GM12865 (cell line): ENCODE measurements at regions not wholly inside any gene's neighbourhood (a gene's known extent, or its start where the extent isn't known, plus 50 kb on each side); places are given as distances from the start of the nearest gene placed in this dataset.

Experiments used
- DNase-seq: peaks from one replicate; pipeline ENCODE4 v3.0.0; 2010; ENCODE audit warnings: low read depth
- H3K4me3 ChIP-seq: 2 replicates; pipeline ENCODE4 v1.5.1; 2011; ENCODE audit warnings: mild to moderate bottlenecking, low read depth, low read length, control low read depth
- TF ChIP-seq, protein P1 (sequence below): IDR thresholded peaks from 2 replicates; pipeline ENCODE4 v1.5.1; 2011; ENCODE audit warnings: low read length, control low read depth, low read depth, inconsistent platforms; ENCODE audit not compliant: insufficient read depth; ENCODE audit errors: missing control alignments

DNA sequence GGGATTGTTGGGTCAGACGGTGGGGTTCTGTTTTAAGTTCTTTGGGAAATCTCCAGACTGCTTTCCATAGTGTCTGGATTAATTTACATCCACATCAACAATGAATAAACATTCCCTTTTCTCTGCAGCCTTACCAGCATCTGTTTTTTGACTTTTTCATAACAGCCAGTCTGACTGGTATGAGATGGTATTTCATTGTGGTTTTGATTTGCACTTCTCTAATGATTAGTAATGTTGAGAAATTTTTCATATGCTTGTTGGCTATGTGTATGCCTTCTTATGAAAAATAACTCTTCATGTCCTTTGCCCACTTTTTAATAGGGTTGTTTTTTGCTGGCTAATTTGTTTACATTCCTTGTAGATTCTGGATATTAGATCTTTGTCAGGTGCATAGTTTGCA lies 140.8 kb upstream of the CNTN1 start:
- DNase-seq: no peak
- H3K4me3 ChIP-seq: no peak overlapping the region
- TF ChIP-seq, protein P1, sequence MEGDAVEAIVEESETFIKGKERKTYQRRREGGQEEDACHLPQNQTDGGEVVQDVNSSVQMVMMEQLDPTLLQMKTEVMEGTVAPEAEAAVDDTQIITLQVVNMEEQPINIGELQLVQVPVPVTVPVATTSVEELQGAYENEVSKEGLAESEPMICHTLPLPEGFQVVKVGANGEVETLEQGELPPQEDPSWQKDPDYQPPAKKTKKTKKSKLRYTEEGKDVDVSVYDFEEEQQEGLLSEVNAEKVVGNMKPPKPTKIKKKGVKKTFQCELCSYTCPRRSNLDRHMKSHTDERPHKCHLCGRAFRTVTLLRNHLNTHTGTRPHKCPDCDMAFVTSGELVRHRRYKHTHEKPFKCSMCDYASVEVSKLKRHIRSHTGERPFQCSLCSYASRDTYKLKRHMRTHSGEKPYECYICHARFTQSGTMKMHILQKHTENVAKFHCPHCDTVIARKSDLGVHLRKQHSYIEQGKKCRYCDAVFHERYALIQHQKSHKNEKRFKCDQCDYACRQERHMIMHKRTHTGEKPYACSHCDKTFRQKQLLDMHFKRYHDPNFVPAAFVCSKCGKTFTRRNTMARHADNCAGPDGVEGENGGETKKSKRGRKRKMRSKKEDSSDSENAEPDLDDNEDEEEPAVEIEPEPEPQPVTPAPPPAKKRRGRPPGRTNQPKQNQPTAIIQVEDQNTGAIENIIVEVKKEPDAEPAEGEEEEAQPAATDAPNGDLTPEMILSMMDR: no peak

DNA sequence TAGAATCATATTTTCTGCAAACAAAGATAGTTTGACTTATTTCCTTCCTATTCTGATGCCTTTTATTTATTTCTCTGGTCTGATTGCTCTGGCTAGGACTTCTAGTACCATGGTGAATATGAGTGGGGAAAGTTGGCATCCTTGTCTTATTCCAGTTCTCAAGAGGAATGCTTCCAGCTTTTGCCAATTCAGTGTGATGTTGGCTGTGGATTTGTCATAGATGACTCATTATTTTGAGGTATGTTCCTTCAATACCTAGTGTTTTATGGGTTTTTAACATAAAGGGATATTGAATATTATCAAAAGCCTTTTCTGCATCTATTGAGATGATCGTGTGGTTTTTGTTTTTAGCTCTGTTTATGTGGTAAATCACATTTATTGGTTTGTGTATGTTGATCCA lies 139.4 kb upstream of the CNTN1 start:
- TF ChIP-seq, protein P1: no peak
- H3K4me3 ChIP-seq: no peak overlapping the region
- DNase-seq: no peak

DNA sequence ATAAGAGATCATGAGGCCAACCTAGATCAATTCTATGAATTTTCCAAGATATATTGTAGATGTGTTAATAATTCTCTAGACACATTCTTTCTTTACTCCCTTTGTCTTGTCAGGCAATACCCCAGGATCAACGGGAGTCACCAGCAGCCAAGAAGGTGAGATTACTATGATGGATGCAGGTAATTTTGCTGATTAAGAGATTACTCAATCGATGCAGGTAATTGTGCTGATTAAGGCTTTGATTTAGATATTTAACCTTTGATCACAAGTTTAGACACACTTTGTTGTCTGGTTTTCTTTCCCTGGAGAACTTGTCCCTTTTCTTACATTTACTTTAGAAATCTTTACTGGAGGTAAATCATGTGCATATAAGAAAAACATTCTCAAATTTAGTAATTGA lies 134.3 kb upstream of the CNTN1 start:
- H3K4me3 ChIP-seq: no peak overlapping the region
- no peak for DNase-seq
- TF ChIP-seq, protein P1: no peak

DNA sequence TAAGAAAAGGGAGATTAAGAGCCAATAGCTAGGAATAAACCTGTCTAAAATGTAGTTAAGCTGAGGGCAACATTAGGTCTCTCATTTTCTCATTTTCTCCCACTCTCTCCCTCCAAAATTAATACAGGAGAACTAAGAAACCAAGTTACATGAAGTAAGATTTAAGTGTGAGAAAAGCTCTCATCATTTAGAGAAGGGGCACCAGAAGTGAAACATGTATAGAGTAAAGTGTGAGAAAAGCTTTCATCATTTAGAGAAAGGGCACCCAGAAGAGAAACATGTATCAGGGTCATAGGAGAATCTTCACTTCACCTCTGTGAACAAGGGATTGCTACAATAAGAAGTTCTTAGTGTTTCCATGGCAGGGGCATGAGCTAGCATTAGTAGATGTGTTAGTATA lies 132.4 kb upstream of the CNTN1 start:
- TF ChIP-seq, protein P1: no peak
- H3K4me3 ChIP-seq: no peak overlapping the region
- DNase-seq: peak; percentile 76

DNA sequence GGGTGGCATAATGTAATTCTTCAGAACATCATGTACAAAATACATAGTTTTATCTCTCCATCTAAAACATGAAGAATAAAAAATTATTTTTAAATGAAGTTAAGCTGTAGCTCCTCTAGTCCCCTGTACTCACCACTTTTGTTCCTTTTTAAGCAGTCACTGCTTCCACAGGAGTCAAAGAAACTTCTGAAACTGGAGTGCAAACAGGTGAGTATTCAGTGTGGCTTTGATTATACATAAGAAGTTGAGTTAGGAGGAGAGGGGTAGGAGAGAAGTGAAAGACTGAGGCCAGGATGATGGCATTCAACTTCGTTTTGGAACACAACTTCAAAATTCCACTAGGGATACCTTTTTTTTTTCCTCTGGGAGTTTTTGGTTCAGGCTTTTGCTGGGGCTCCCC lies 131.4 kb upstream of the CNTN1 start:
- TF ChIP-seq, protein P1: no peak
- DNase-seq: peak; percentile 35
- H3K4me3 ChIP-seq: peak overlapping the region; percentile 48

DNA sequence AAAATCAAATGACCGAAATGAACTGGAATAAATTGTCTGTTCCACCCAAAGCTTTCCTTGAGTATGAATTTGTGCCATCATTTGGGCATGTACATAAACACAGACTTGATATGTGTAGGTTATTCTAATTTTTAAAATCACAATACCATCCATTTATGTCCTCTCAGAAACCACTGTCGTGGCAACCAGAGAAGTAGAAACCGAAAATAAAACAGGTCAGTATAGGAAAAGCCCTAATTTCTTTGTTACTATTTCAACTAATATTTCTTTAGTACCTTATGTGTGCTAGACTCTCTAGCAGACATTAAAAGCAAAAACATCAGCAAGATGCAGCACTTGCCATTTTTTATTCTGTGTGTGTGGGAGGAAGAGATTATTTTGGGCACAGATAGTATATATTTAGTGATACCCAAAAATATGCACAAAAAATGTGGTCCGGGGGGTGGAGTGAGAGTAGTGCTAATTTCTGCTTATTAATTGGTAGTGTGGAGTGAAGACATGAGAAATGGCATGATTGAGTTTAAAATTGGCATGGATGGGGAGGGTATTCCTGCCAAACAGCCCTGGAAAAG lies 130.8 kb upstream of the CNTN1 start:
- TF ChIP-seq, protein P1: no peak
- DNase-seq: peak; percentile 46
- peak overlapping the region; percentile 48 for H3K4me3 ChIP-seq

DNA sequence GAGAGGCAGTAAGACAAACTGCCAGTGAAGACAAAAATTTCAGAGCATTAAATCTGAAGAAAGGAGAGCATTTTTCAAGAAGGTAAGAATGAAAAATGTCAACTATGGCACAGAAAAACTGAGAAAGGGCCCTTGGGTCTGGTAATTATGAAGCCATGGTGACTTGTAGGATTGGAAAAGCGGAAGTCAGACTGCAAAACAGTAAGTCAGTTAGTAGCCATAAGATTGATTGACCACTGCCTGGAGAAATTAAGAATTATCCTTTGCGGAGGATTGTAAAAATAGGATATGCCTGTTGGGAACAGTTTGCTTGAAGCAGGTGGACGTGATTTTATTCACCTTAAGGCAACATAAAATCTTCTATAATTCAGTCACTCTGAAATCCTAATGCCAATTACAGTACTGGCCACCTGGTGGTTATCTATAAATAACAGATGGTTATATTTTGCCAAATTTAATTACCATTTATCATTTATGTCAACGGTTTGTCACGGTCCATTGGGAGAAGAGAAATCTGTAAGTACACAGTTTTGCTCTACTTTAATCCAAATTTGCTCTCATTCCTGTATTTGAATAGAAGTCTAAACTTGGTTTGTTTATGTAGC lies 127.1 kb upstream of the CNTN1 start:
- no peak for DNase-seq
- H3K4me3 ChIP-seq: no peak overlapping the region

More for the DNA sequence above, 127.1 kb upstream of the CNTN1 start:
- TF ChIP-seq, protein P1: no peak
